ENCODE measurements at regions not wholly inside any gene's neighbourhood (a gene's known extent, or its start where the extent isn't known, plus 50 kb on each side); places are given as distances from the start of the nearest gene placed in this dataset.

GRCh38 chr5:107266100-107266499 lies 404.6 kb downstream of the EFNA5 start:
- TF ChIP-seq POLR2AphosphoS5 (IDR thresholded peaks at IDR 0.05; ENCODE audit: low read depth, low read length) (no peak), TAF1 (IDR thresholded peaks at IDR 0.05; ENCODE audit: borderline replicate concordance, insufficient read depth, low read length) (no peak)

All from PFSK-1 (cell line).